MCF 10A (cell line): ENCODE measurements at regions not wholly inside any gene's neighbourhood (a gene's known extent, or its start where the extent isn't known, plus 50 kb on each side); places are given as distances from the start of the nearest gene placed in this dataset.
"Not testable (repeated sequence)": the region's sequence is repeated elsewhere in the genome, so short reads cannot be mapped to it uniquely, and the experiment has no call there.

Source experiments
- BruUV-seq: library from RNA; stranded (reverse); fragments of 400-500 nt; replicated peaks from 2 replicates; lab custom pipeline; 2021; lab: Mats Ljungman, UMichigan
- CTCF ChIA-PET: fragments of 300-600 bp; sonication (Branson Sonifier 250); formaldehyde crosslinking; extraction: SDS; loops from one replicate; lab custom pipeline; 2021; ENCODE audit warnings: antibody characterized with exemption, inconsistent platforms; lab: Yijun Ruan, JAX
- POLR2A ChIA-PET: fragments of 300-600, 350-650 bp; sonication (Branson Sonifier 250); formaldehyde crosslinking; extraction: SDS; loops from one replicate; lab custom pipeline; 2020; ENCODE audit warnings: antibody characterized with exemption, inconsistent platforms; lab: Yijun Ruan, JAX
- DNase-seq: peaks from one replicate; pipeline ENCODE4 v3.0.0-alpha.2; 2018; ENCODE audit not compliant: unreplicated experiment
- H3K27ac Mint-ChIP-seq: one replicate; pipeline ENCODE4 v1.8.0; 2022; ENCODE audit warnings: mild to moderate bottlenecking, low read depth, mixed read lengths; ENCODE audit not compliant: unreplicated experiment
- H3K27me3 Mint-ChIP-seq: one replicate; pipeline ENCODE4 v1.8.0; 2022; ENCODE audit warnings: mixed read lengths; ENCODE audit not compliant: insufficient read depth, unreplicated experiment
- H3K36me3 Mint-ChIP-seq: one replicate; pipeline ENCODE4 v1.8.0; 2022; ENCODE audit warnings: mild to moderate bottlenecking, moderate library complexity, mixed read lengths; ENCODE audit not compliant: insufficient read depth, unreplicated experiment
- H3K4me1 Mint-ChIP-seq: one replicate; pipeline ENCODE4 v1.8.0; 2022; ENCODE audit warnings: mixed read lengths; ENCODE audit not compliant: insufficient read depth, unreplicated experiment
- H3K4me3 Mint-ChIP-seq: one replicate; pipeline ENCODE4 v1.8.0; 2022; ENCODE audit warnings: mild to moderate bottlenecking, moderate library complexity, mixed read lengths; ENCODE audit not compliant: unreplicated experiment
- H3K9me3 Mint-ChIP-seq: one replicate; pipeline ENCODE4 v1.8.0; 2022; ENCODE audit warnings: mixed read lengths; ENCODE audit not compliant: unreplicated experiment
- intact Hi-C: fragments of 100-400 bp; cut with micrococcal nuclease; formaldehyde crosslinking; loops from 2 replicates; pipeline ENCODE4 v1.14.1; 2022

DNA sequence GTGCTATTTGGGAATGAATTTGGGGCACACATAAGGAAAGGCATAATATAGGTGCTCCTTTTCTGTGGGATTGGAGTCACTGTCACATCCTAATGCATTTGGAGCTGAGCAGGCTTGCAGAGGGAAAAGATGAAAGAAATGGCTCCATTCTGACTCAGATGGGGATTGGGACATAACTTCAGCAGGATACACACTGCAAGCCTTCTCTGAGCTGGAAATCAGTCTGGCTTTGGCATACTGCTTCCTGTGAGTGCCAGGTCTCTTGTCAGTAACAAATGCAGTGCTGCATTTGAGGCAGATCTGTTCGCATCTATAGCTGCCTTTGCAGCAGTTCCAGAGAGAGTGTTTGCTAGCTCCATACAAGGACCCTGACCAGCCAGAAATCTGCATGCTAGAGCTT is 98.7 kb downstream of the SRGAP2 start:
- H3K27me3 Mint-ChIP-seq, CTCF ChIA-PET, H3K4me3 Mint-ChIP-seq, H3K27ac Mint-ChIP-seq, H3K4me1 Mint-ChIP-seq, intact Hi-C loops, POLR2A ChIA-PET, BruUV-seq, H3K9me3 Mint-ChIP-seq: not testable (repeated sequence)
- DNase-seq: peak; percentile 0
- peaks cover 13% of the 10 kb centered on the region for H3K36me3 Mint-ChIP-seq

DNA sequence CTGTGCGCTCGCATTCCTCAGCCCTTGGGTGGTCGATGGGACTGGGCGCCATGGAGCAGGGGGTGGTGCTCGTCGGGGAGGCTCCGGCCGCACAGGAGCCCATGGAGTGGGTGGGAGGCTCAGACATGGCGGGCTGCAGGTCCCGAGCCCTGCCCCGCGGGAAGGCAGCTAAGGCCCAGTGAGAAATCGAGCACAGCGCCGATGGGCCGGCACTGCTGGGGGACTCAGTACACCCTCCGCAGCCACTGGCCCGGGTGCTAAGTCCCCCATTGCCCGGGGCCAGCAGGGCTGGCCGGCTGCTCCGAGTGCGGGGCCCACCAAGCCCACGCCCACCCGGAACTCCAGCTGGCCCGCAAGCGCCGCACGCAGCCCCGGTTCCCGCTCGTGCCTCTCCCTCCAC is 104.1 kb downstream of the SRGAP2 start:
- intact Hi-C loops, H3K4me1 Mint-ChIP-seq, H3K27ac Mint-ChIP-seq, CTCF ChIA-PET, H3K27me3 Mint-ChIP-seq, H3K9me3 Mint-ChIP-seq, POLR2A ChIA-PET, DNase-seq, H3K4me3 Mint-ChIP-seq, BruUV-seq: not testable (repeated sequence)
- peaks cover 13% of the 10 kb centered on the region for H3K36me3 Mint-ChIP-seq

DNA sequence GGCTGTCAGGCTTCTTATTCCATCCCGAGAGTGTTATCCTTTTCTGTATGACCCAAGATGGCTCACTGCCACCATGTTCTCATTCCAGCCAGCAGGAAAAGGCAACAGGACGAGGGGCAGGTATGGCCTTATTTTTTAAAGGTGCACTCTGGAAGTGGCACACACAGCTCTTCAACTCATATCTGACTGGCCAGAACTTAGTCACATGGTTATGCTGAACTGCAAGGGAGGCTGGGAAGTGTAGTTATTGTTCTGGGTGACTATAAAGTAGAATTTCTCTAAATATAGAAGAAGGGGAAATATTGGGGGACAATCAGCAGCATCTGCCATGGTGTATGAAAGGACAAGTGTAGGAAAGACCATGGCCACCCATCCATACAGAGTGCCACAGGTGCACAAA is 107.6 kb downstream of the SRGAP2 start:
- DNase-seq, H3K36me3 Mint-ChIP-seq, intact Hi-C loops, H3K27me3 Mint-ChIP-seq, H3K27ac Mint-ChIP-seq, BruUV-seq, CTCF ChIA-PET, H3K9me3 Mint-ChIP-seq, H3K4me1 Mint-ChIP-seq, H3K4me3 Mint-ChIP-seq, POLR2A ChIA-PET: not testable (repeated sequence)

DNA sequence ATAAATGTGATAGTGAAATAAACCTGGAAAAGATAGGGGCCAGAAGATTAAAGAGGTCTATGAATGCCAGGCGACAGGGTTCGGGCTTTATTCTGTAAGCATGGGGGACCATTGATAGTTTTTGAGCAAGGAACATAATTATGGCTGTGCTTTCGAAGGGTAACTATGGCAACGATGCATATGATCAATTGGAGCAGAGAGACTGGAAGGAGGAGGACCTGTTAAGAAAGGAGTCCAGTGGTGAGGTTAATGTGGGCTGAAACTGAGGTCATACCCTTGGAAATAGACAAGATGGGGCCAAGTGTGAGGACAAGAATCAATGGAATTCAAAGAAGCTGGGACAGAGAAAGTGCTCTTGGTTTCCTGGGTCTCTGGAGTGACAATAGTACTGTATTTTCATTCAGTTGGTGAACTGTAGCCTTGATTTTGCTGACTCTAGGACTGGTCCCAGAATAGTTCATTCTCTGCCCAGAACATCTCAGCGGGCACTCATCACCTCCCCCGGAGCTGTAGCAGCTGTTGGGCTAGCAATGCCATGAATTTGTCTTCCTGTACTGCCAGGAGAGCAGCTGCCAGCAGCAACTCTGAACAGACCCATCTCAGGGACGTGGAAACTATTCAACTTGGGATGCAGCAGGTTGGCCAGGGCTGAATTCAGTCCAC is 108.4 kb downstream of the SRGAP2 start:
- CTCF ChIA-PET, H3K9me3 Mint-ChIP-seq: not testable (repeated sequence)

DNA sequence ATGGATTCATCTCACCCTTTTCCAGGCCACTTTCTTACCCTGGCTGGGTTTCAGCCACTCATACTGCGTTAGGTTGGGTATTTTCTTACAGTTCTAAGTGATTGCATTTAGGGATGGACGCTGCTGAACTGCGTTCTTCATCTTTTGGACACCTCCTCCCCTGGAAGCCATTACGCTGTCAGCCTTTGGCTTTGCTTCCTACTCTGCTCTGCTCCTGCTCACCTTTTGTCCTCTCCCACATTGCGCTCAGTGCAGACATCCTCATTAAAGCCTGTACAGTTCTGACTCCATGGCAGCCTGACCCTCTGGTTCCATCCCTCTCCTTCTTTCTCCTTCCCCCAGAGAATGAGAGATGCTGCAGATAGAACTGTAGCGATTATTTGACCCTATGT is 108.9 kb downstream of the SRGAP2 start:
- BruUV-seq, intact Hi-C loops, H3K27ac Mint-ChIP-seq, POLR2A ChIA-PET, DNase-seq, H3K9me3 Mint-ChIP-seq, H3K4me3 Mint-ChIP-seq, H3K4me1 Mint-ChIP-seq, H3K27me3 Mint-ChIP-seq, H3K36me3 Mint-ChIP-seq, CTCF ChIA-PET: not testable (repeated sequence)

More for the DNA sequence above, 108.4 kb downstream of the SRGAP2 start:
- H3K27me3 Mint-ChIP-seq, H3K27ac Mint-ChIP-seq, POLR2A ChIA-PET, BruUV-seq, H3K36me3 Mint-ChIP-seq, H3K4me3 Mint-ChIP-seq, intact Hi-C loops, DNase-seq, H3K4me1 Mint-ChIP-seq: not testable (repeated sequence)

DNA sequence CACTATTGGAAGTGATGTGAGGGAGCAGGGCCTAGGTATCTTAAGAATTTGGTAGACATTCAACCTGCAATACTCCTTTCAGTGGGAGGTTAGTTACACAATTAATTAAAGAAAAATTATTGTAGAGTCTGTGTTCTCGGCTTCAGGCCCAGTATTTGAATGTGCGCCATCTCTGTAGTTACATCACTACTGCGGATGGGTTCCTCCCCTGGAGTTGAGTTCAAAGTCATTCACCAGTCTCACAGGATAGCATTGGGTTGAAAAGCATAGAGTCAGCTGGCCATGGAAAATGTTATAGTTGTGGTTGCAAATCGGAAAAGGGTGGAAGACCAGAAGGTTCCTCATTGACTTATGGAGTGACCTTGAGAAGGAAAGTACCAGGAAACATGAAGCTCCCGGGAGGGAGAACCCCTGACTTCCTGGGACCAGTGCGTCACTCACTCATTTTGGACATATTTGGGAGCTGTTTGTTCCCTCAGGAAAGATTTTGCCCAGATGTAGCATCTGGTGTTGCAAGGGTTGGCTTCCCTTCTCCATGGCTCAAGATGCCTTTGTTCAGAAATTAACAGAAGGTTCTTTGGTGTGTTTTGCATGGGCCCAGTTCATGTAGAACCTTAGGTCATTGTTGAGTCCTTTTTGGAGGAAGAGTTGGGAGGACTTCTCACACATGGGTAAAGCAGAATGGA is 111.8 kb downstream of the SRGAP2 start:
- intact Hi-C loops, H3K27ac Mint-ChIP-seq, H3K9me3 Mint-ChIP-seq, H3K4me3 Mint-ChIP-seq, DNase-seq, CTCF ChIA-PET, POLR2A ChIA-PET, BruUV-seq, H3K4me1 Mint-ChIP-seq, H3K36me3 Mint-ChIP-seq, H3K27me3 Mint-ChIP-seq: not testable (repeated sequence)

DNA sequence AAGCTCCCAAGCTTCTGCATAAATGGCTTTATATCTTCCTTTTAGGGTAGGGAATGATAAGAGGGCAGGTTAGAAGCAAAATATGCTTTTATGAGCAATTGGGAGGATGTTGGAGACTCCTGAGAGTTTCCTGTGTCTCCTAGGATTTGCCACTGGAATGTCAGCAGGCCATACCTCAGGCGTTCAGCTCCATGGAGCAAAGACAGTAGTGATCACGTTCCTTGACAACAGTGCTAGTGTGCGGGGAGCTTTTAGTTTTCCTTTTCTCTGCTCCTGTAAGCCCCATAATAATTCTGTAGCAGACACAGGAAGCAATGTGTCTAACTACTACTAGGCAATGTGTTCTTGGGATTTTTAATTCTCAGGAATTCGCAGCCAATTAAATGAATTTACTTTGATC is 113.6 kb downstream of the SRGAP2 start:
- H3K27me3 Mint-ChIP-seq, H3K4me1 Mint-ChIP-seq, POLR2A ChIA-PET, H3K36me3 Mint-ChIP-seq, H3K9me3 Mint-ChIP-seq, H3K27ac Mint-ChIP-seq, BruUV-seq, DNase-seq, H3K4me3 Mint-ChIP-seq, CTCF ChIA-PET, intact Hi-C loops: not testable (repeated sequence)

DNA sequence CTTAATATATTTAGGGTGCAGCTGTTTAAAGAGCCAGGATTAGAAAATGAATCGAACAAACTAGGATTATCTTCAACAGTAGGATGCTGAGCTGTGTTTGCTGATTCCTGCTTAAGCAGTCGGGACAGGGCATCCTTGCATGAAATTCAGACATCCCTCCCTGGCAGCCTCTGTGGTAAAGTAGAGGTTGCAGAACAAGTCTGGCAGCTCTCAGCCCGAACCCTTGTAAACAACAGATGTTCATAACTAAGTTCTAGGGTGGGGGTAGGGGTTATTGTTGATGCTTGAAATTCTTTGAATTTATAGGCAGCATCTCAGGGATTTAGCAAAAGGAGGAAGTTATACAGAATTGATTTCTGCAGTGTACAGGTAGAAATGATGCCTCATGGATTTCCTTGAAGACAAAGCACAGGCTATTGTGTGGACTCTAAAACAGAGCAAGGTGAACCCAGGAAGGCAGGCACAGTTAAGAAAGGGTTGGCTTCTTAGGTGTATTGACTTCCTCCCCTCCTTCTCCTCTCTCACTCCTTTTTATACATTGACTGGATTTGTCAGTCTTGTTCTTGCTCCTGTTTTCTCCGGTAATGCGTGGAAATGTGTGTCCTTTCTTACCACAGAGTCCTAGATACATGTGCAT is 114.7 kb downstream of the SRGAP2 start:
- H3K9me3 Mint-ChIP-seq, CTCF ChIA-PET, BruUV-seq, H3K4me3 Mint-ChIP-seq, POLR2A ChIA-PET, H3K36me3 Mint-ChIP-seq, intact Hi-C loops, H3K27me3 Mint-ChIP-seq, DNase-seq, H3K27ac Mint-ChIP-seq, H3K4me1 Mint-ChIP-seq: not testable (repeated sequence)

DNA sequence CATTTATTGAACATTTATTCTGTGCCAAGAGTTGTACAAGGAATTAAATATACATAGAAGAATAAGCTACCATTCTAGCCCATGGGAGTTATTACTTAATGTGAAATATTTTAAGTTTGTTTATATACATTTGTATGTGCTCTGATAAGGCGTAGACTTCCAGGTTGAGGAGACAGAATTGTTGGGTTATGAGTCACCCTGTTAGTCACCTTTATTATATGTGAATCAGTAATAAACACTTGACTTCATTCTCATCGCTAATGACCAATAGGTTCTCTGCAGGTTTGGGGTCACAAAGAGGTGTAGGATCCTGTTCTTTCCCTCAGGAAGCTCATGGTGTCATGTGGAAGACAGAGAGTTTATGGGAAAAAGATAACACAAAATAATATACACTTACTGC is 116.9 kb downstream of the SRGAP2 start:
- H3K27me3 Mint-ChIP-seq, CTCF ChIA-PET, POLR2A ChIA-PET, H3K4me1 Mint-ChIP-seq, H3K27ac Mint-ChIP-seq, DNase-seq, H3K36me3 Mint-ChIP-seq, H3K9me3 Mint-ChIP-seq, BruUV-seq, H3K4me3 Mint-ChIP-seq, intact Hi-C loops: not testable (repeated sequence)
